ENCODE measurements at regions not wholly inside any gene's neighbourhood (a gene's known extent, or its start where the extent isn't known, plus 50 kb on each side); places are given as distances from the start of the nearest gene placed in this dataset.

DNA sequence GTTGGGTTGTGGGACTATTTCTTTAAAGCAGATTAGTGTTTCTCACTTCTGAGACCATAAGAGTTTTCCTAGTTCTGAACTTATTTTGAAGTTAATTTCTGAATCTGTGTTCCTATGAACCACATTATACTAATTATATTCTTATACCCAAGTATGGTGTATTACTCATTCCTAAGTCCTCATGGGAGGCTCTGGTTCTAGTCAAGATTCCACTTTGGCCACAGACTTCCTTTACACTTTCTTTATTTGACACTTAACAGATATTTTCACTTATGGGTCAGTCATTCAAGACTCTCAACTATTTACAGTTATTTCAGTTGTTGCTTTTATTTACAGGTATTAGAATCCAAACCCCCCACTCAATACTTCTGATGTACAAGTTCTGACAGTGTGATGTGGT is 937.2 kb upstream of the TYRP1 start:
- no peak for DNase-seq (ENCODE audit: low spot score)
- intact Hi-C loops (cut with DNase I) = no loop called here

DNA sequence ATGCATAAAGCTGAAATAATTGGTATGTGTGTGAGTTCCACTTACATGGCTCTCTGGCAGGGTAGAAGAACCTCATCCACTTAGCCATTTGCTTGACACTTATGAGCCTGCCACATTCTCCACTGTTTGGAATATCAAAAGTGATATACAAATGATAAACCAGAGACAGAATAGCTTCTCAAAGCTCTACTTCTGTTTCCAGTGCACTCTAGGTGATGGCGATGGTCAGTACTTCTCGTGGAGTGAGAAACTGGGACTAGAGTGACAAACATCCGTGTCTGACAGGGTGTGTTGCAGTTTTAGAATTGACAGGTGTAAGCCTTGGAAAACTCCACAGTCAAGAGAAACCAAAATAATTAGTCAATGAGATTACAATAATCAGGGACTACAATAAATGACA is 935.8 kb upstream of the TYRP1 start:
- intact Hi-C loops (cut with DNase I) = no loop called here

DNA sequence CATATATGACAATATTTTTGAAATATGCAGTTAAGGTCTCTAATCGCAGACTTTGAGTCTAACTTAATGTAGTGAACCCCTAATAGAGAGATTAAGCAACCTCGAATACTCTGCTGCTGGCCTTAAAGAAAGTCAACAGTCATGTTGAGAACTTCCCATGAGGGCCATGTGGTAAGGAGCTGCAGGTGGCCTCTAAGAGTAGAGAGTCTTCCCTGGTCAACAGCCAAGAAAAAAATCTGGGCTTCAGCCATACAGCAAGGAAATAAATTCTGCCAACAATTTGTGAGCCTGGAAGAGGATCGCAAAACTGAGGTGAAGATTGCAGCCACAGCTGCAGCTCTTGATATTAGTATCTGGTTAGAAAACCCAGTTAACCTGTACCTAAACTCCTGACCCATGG is 935.2 kb upstream of the TYRP1 start:
- DNase-seq (ENCODE audit: low spot score) = no peak
- intact Hi-C loops (cut with DNase I) = no loop called here

More for the DNA sequence above, 935.8 kb upstream of the TYRP1 start:
- no peak for DNase-seq (ENCODE audit: low spot score)

- intact Hi-C loops (cut with DNase I) = no loop called here
- no peak for DNase-seq (ENCODE audit: low spot score)
Observed at GRCh38 chr9:11779971-11780370, 913.2 kb upstream of the TYRP1 start.

DNA sequence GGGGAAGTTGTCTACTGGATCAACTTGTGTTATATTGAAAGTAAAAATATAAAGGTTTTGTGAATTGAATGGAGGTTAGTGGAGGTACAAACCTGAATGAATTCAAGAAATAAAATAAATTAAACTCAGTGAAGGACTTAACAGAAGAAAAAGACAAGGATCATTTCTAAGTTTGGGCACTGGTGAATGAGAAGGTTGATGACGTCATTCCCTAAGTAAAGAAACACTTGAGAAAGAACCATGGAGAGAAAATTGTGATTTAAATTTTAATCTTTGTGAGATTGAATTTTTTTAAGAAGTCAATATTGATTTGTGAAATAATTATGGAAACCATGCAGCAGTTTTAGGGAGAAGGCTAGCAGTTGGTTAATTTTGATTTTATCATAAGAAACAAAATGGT is 900.3 kb upstream of the TYRP1 start:
- intact Hi-C loops (cut with DNase I) = no loop called here
- DNase-seq (ENCODE audit: low spot score) = no peak

DNA sequence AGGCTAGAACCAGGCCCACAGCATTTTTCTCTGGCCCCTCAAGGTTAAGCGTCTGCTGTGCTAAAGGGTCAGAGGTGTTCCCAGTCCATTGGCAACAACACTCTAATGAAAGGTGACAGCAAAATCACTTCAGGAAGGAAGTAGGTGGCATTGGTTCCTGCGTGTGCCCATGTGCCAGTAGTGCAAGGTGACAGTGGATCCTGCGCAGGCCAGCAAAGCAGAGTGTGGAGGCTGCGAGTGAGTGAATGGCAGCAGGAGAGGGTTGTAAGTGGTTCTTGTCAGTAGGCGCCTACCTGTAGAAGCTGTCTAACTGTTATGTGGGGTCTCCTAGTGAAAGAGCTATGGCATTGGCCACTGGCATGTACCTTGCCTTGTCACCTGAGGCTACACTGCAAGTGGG is 898.2 kb upstream of the TYRP1 start:
- DNase-seq (ENCODE audit: low spot score) = peak; percentile 26
- intact Hi-C loops (cut with DNase I) = no loop called here

DNA sequence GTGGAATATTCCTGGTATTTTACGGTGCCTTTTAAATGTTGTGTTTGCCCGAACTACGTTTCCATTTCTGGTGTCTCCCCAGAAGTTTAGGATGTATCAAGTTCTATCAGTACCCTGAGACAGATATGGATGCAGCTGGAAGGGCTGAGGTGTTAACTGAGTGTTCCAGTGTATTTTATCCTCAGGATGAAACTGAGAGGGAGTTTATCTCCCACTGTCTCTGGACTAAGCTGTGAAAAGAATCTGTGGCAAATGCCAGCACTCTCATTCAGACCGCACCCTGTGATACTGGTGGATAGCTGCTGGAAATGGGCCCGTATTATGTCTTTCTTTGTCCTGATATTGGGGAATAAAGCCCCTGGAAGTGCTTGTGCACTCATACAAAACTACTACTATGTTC is 887.2 kb upstream of the TYRP1 start:
- DNase-seq (ENCODE audit: low spot score) = no peak
- intact Hi-C loops (cut with DNase I) = no loop called here

DNA sequence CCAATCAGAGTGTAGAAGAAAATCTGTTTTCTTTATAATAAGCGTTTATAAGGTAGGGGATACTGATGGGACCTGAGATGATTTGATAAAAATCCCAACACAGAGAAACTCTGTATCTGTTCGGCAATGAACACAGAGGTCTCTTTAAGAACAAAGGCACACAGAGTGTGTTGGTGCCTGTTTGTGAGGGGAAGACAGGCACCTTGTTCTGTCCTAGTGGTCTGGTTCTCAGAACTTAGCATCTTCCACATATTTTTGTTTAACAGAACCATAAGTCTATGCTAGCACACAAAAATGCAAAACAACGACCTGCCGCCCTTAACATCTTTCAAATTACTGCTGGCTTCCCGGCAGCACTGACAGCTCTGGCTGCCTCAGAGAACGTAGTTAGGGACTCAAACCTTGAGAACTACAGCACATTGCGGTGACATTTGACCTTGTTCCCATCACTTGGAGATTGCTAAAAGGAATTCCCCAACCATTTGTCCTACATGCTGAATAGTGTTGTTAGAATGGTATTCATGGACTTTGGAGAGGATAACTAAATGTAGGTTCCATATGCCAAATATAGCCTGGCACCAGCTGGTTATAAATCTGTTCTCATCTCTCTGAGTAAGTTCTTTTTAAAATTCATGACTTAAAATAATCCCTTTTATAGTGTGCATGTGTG is 871.7 kb upstream of the TYRP1 start:
- intact Hi-C loops (cut with DNase I) = no loop called here
- no peak for DNase-seq (ENCODE audit: low spot score)

GRCh38 chr9:11828201-11828600 is 865.0 kb upstream of the TYRP1 start:
- intact Hi-C loops (cut with DNase I) = no loop called here
- DNase-seq (ENCODE audit: low spot score) = no peak

DNA sequence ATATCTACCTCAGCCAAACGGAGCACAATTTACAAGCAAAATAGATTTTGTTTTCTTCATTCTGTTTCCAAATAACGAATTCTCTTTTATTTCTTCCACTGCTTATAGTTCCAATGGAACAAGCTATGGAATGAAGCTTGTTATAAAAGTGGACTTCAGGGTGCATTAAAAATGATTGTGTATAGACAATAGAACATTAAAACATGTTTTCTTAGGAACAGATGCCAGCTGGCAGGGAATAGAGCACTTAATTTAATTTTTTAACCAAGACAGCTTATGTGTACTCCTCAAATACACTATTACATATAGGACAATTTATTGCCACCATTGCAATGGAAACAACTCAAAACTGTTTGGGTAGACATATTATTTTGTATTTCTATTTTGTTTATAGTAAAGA is 860.1 kb upstream of the TYRP1 start:
- intact Hi-C loops (cut with DNase I) = no loop called here
- no peak for DNase-seq (ENCODE audit: low spot score)

DNA sequence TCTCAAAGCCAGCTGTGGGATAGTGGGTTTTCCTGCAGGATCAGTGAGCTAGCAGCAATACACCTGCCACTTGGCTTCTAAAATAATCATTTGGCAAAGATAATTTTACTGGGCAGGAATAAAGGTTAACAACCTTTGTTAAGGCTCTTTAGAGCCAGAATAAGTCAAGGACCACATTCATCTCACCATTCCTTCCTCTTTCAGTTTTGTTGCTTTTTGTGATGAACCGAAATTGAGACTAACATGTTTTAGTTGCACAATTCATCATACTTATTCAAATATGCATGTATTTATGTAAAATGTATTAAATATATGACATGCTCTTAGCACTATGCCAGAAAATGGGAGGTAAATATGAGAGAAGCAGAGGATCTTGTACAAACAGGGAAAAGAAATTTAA is 824.4 kb upstream of the TYRP1 start:
- DNase-seq (ENCODE audit: low spot score) = no peak
- intact Hi-C loops (cut with DNase I) = no loop called here

GRCh38 chr9:11871852-11872251 is 821.3 kb upstream of the TYRP1 start:
- intact Hi-C loops (cut with DNase I) = no loop called here
- no peak for DNase-seq (ENCODE audit: low spot score)

GRCh38 chr9:11872471-11872870 is 820.7 kb upstream of the TYRP1 start:
- intact Hi-C loops (cut with DNase I) = no loop called here

DNA sequence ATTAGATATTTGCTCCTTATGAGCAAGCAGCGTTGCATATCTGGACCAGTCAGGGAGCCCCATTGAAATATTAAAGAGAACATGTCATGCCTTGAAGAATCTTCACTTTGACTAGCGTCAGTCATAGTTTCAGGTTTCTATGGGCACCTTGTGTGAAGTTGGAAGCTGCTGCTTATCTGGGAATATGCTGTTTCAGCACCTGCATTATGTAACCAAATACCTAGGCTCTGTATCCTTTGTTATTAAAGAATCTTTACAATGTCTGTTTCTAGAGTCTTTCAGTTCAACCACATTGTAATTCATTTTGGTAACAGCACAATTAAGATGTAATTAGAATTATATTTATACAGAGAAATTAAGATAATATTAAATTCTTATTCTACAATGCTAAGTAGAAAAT is 818.8 kb upstream of the TYRP1 start:
- intact Hi-C loops (cut with DNase I) = no loop called here

More at GRCh38 chr9:11872471-11872870, 820.7 kb upstream of the TYRP1 start:
- no peak for DNase-seq (ENCODE audit: low spot score)

DNA sequence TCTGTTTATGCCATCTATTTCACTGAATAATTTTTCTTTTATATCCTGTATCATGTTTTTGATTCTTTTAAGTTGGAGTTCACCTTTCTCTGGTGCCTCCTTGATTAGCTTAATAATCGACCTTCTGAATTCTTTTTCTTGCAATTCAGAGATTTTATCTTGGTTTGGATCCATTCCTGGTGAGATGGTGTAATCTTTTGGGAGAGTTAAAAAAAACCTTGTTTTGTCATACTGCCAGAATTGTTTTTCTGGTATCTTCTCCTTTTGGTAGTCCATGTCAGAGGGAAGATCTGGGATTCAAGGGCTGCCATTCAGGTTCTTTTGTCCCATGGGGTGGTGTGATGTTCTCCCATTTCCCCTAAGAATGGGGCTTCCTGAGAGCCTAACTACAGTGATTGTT is 800.8 kb upstream of the TYRP1 start:
- intact Hi-C loops (cut with DNase I) = no loop called here
- no peak for DNase-seq (ENCODE audit: low spot score)

More for the DNA sequence above, 818.8 kb upstream of the TYRP1 start:
- DNase-seq (ENCODE audit: low spot score) = no peak

- DNase-seq (ENCODE audit: low spot score) = no peak
- intact Hi-C loops (cut with DNase I) = no loop called here
Observed at GRCh38 chr9:11893331-11893730, 799.9 kb upstream of the TYRP1 start.

GRCh38 chr9:11894136-11894535 is 799.0 kb upstream of the TYRP1 start:
- intact Hi-C loops (cut with DNase I) = no loop called here
- DNase-seq (ENCODE audit: low spot score) = no peak

- intact Hi-C loops (cut with DNase I) = no loop called here
- DNase-seq (ENCODE audit: low spot score) = no peak
Observed at GRCh38 chr9:11902610-11903009, 790.6 kb upstream of the TYRP1 start.

DNA sequence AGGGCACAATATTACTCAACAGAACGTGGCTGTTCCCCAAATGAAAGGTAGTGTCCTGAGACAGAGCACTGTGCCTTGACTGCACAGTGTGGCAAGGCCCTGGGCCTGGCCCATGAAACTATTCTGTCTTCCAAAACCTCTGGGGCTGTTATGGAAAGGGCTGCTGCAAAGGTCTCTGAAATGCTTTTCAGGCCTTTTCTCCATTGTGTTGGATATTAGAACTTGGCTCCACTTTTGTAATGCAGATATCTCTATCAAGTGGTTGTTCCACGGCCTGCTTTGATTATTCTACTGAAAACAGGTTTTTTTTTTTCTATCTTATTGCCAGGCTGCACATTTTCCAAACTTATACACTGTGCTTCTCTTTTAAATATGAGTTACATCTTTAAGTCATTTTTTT is 777.5 kb upstream of the TYRP1 start:
- no peak for DNase-seq (ENCODE audit: low spot score)
- intact Hi-C loops (cut with DNase I) = no loop called here

- intact Hi-C loops (cut with DNase I) = no loop called here
- DNase-seq (ENCODE audit: low spot score) = peak; percentile 69
Observed at GRCh38 chr9:11928871-11929321, 764.3 kb upstream of the TYRP1 start.

GRCh38 chr9:11931109-11931508 is 762.1 kb upstream of the TYRP1 start:
- no peak for DNase-seq (ENCODE audit: low spot score)
- intact Hi-C loops (cut with DNase I) = no loop called here

- no peak for DNase-seq (ENCODE audit: low spot score)
- intact Hi-C loops (cut with DNase I) = no loop called here
Observed at GRCh38 chr9:11931751-11932150, 761.4 kb upstream of the TYRP1 start.

Measured in posterior vena cava (tissue), 2 donors.